Ishikawa (cell line): ENCODE measurements at regions not wholly inside any gene's neighbourhood (a gene's known extent, or its start where the extent isn't known, plus 50 kb on each side); places are given as distances from the start of the nearest gene placed in this dataset.

ENCODE experiments used
- CEBPB ChIP-seq: IDR thresholded peaks from 2 replicates; pipeline ENCODE4 v1.6.1; 2012
- CREB1 ChIP-seq: IDR thresholded peaks from 2 replicates; pipeline ENCODE4 v1.6.1; 2012; ENCODE audit warnings: low read depth
- EGR1 ChIP-seq: IDR thresholded peaks from 2 replicates; pipeline ENCODE4 v1.6.1; 2012
- EP300 ChIP-seq: IDR thresholded peaks from 2 replicates; pipeline ENCODE4 v1.6.1; 2012; ENCODE audit warnings: borderline replicate concordance
- FOXM1 ChIP-seq: IDR thresholded peaks from 2 replicates; pipeline ENCODE4 v1.6.1; 2012; ENCODE audit warnings: low read depth, borderline replicate concordance
- NFIC ChIP-seq: IDR thresholded peaks from 2 replicates; pipeline ENCODE4 v1.6.1; 2012
- RAD21 ChIP-seq: IDR thresholded peaks from 2 replicates; pipeline ENCODE4 v1.6.1; 2012; ENCODE audit warnings: low read depth
- TEAD4 ChIP-seq: IDR thresholded peaks from 2 replicates; pipeline ENCODE4 v1.6.1; 2012
- YY1 ChIP-seq: IDR thresholded peaks from 2 replicates; pipeline ENCODE4 v1.6.1; 2012; ENCODE audit warnings: low read depth
- ZBTB7A ChIP-seq: IDR thresholded peaks from 2 replicates; pipeline ENCODE4 v1.6.1; 2012; ENCODE audit warnings: low read depth
- TF ChIP-seq, protein P1 (sequence below): IDR thresholded peaks from 2 replicates; pipeline ENCODE4 v1.6.1; 2012
- TF ChIP-seq, protein P2 (sequence below): IDR thresholded peaks from 2 replicates; pipeline ENCODE4 v1.6.1; 2012

DNA sequence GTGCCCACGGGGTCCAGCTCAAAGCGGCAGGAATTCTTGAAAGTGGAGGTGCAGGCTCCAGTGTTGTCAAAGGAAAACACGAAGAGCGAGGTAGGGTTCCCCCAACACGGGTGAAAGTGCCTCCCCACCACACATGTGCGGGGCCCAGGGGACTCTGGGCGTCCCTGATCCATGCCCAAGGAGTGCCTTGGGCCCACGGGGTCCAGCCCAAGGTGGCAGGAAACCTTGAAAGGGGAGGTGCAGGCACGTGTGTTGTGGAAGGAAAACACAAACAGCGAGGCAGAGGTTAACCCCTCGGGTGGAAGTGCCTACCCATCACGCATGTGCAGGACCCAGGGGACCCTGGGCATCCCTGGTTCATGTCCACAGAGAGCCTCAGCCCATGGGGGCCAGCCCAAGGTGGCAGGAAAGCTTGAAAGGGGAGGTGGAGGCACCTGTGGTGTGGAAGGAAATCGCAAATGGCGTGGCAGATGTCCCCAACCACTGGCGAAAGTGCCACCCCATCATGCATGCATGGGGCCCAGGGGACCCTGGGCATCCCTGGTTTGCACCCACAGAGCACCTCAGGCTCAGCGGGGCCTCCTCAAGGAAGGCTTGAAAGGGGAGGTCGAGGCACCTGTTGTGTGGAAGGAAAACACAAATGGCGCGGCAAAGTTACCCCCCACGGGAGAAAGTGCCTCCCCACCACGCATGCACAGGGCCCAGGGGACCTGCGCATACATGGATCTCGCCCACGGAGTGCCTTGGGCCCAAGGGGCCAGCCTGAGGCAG, 584.6 kb downstream of the ALG10 start:
- no peak for TF ChIP-seq ZBTB7A
- TF ChIP-seq TEAD4, result no peak
- TF ChIP-seq CREB1, result no peak
- no peak for TF ChIP-seq CEBPB
- TF ChIP-seq RAD21, result no peak
- no peak for TF ChIP-seq FOXM1
- no peak for TF ChIP-seq EP300
- TF ChIP-seq EGR1, result no peak
- no peak for TF ChIP-seq NFIC
- TF ChIP-seq YY1, result no peak
- TF ChIP-seq, protein P1, sequence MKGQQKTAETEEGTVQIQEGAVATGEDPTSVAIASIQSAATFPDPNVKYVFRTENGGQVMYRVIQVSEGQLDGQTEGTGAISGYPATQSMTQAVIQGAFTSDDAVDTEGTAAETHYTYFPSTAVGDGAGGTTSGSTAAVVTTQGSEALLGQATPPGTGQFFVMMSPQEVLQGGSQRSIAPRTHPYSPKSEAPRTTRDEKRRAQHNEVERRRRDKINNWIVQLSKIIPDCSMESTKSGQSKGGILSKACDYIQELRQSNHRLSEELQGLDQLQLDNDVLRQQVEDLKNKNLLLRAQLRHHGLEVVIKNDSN, result no peak
- TF ChIP-seq, protein P2, sequence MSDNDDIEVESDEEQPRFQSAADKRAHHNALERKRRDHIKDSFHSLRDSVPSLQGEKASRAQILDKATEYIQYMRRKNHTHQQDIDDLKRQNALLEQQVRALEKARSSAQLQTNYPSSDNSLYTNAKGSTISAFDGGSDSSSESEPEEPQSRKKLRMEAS, result no peak
